ENCODE measurements at regions not wholly inside any gene's neighbourhood (a gene's known extent, or its start where the extent isn't known, plus 50 kb on each side); places are given as distances from the start of the nearest gene placed in this dataset.

GRCh38 chr5:123802298-123802951 is 290.4 kb downstream of the CSNK1G3 start:
- TF ChIP-seq ZBTB8A (tag by site-specific recombination; IDR thresholded peaks at IDR 0.05) (no peak), ZNF184 (tag by site-specific recombination; IDR thresholded peaks at IDR 0.05) (no peak), REST (tag by site-specific recombination; IDR thresholded peaks at IDR 0.05) (no peak)

Data from HEK293 (cell line).